GM12864 (cell line): ENCODE measurements at regions not wholly inside any gene's neighbourhood (a gene's known extent, or its start where the extent isn't known, plus 50 kb on each side); places are given as distances from the start of the nearest gene placed in this dataset.

Source experiments
- DNase-seq: peaks from one replicate; pipeline ENCODE4 v3.0.0-alpha.2; 2011; ENCODE audit warnings: low read depth
- H3K4me3 ChIP-seq: 2 replicates; pipeline ENCODE4 v1.5.1; 2011; ENCODE audit warnings: mild to moderate bottlenecking, low read depth, low read length, control low read depth
- TF ChIP-seq, protein P1 (sequence below): IDR thresholded peaks from 2 replicates; pipeline ENCODE4 v1.5.1; 2011; ENCODE audit warnings: low read depth, mild to moderate bottlenecking, moderate library complexity, low read length, control low read depth, inconsistent platforms; ENCODE audit errors: missing control alignments

DNA sequence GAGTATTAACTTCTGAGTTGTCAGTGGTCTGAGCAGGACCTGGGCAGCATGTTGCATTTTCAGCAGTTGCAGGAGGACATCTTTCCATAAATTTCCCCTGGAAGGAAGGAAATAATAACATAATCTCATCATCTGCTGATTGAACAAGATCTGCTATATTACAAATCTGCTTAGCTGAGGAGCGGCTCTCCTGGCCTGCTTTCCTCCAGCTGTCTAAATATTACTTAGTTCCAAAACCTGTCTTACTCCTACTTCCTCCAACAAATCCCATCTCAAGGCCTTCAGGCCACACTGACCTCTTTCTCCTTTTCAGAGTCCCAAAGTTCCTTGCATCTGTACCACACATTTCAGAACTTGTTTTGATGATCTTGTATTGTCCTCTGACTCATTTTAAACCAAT, 364.4 kb upstream of the MCTP2 start:
- no peak overlapping the region for H3K4me3 ChIP-seq
- no peak for DNase-seq
- TF ChIP-seq, protein P1, sequence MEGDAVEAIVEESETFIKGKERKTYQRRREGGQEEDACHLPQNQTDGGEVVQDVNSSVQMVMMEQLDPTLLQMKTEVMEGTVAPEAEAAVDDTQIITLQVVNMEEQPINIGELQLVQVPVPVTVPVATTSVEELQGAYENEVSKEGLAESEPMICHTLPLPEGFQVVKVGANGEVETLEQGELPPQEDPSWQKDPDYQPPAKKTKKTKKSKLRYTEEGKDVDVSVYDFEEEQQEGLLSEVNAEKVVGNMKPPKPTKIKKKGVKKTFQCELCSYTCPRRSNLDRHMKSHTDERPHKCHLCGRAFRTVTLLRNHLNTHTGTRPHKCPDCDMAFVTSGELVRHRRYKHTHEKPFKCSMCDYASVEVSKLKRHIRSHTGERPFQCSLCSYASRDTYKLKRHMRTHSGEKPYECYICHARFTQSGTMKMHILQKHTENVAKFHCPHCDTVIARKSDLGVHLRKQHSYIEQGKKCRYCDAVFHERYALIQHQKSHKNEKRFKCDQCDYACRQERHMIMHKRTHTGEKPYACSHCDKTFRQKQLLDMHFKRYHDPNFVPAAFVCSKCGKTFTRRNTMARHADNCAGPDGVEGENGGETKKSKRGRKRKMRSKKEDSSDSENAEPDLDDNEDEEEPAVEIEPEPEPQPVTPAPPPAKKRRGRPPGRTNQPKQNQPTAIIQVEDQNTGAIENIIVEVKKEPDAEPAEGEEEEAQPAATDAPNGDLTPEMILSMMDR = no peak

DNA sequence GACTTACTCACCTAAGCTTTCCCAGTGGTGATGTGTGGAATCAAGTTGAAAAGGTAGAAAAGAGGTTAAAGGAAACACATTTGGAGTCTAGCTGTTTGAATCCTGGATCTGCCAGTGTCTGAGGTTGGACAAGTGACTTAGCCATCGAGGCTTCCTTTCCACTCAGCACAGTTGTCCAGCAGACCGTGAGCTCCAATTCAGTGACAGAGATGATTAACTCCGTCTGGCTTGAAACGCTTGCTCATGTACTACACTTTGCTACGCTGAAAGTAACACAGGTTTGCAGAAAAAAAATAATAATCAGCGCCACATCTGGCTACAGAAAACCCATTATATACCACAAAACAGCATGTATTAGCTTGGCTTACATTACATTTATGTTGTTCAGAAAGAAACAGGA, 364.9 kb upstream of the MCTP2 start:
- no peak for DNase-seq
- TF ChIP-seq, protein P1 = no peak
- H3K4me3 ChIP-seq = no peak overlapping the region

DNA sequence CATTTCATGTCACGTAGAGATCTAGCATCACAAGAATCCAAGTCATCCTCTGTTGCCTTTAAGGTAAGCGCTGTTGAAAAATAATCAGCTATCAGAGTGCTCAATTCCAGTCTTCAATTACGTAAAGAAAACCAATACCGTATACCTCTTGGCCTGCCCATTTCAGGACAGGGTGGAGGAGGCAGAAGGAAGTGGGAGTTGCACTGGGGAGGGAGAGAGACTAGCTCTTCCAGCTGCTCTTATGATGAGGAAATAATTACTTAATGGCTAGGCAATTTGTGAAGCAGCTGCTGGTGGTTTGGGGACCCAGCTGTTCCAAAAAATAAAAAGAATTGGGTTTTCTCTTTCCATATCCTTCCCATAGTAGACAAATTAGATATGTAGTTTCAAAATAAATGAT, 365.8 kb upstream of the MCTP2 start:
- H3K4me3 ChIP-seq = no peak overlapping the region
- no peak for DNase-seq
- TF ChIP-seq, protein P1 = no peak

DNA sequence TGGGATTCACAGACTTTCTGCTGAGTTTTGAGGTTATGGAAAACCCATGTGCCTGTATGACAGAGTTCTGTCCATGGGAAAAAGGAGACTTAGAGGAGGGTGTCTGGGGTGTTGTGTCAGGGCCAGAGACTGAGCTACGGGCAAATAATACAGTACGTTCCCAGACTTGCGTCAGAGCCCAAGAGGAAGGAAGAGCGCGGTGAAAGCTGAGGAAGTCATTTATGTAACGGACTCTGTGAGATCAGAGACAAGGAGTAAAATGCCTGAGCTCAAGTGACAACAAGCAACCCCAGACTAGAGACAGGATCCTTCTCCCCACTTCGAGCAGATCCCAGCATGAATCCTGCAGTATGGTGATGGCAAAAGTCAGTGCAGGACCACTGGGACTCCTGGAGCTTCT, 368.6 kb upstream of the MCTP2 start:
- no peak overlapping the region for H3K4me3 ChIP-seq
- TF ChIP-seq, protein P1 = no peak
- no peak for DNase-seq

DNA sequence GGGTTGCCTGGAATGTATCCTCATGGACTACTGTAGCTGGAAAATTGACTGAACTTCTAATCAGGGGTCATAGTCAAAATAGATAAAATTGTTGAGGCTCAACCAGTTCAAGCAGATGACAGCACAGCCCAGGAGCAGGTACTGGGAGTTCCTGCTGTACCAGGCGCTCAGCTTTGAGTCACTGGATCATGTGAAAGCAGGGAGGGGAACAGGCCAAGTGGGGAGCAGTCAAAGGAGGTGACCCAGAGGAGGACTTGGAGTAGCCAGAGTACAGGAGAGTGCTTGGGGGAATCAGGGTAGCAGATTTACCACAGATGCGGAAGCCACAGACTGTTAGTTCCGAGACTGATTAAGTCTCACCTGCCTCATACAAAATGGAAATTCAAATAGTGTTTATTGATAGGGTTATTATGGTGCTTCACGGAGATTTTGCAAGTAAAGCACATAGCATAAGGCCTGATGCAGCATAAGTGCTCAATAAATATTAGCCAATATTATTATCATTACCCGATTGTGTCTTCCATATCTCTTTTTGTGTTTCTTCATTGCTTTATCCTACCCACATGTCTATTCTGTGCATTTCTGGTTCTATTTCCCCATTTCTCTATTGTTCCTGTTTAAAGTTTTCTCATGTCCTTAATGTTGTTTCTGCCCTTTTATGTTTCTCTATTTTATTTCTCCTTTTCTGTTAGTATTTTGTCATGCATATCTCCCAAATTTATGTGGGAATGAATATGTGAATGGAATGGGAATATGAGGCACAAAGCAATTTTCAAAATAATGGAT, 369.2 kb upstream of the MCTP2 start:
- no peak for DNase-seq
- TF ChIP-seq, protein P1 = no peak
- no peak overlapping the region for H3K4me3 ChIP-seq

DNA sequence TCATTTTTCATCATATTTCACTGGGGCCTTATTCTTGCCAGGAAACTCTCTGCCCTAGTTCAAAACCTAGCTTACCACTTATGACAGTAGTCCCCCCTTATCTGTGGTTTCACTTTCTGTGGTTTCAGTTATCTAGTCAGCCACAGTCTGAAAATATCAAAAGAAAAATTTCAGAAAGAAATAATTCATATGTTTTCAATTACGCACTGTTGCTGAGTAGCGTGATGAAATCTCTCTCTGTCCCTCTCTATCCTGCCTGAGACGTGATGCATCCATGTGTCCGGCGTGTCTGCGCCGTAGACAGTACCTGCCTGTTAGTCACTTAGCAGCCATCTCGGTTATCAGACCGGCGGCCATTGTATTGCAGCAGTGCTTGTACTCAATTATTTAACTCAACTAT, 369.9 kb upstream of the MCTP2 start:
- no peak overlapping the region for H3K4me3 ChIP-seq
- TF ChIP-seq, protein P1 = no peak
- no peak for DNase-seq

DNA sequence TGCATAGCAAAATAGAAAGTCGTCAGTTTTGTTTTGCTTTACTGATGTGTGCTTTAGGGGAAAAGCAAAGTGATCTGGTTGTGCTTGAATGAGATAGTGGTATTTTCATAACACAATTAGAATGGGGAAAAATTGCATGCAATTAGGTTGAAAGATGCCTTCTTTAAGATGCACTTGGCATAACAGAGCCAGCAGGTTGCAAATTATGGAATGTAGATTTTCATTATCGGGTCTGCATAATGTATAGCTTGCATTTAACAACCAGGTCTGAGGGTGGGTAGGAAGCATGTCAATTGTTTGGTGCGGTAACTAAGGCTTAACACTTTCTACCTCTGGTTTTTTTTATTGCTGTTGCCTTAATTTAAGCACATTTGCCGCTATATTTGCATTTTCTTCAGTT, 370.7 kb upstream of the MCTP2 start:
- TF ChIP-seq, protein P1 = no peak
- no peak for DNase-seq

More for the DNA sequence above, 370.7 kb upstream of the MCTP2 start:
- no peak overlapping the region for H3K4me3 ChIP-seq
